NCI-H510A (cell line): ENCODE measurements at regions not wholly inside any gene's neighbourhood (a gene's known extent, or its start where the extent isn't known, plus 50 kb on each side); places are given as distances from the start of the nearest gene placed in this dataset.

Experiments
- DNase-seq: peaks from one replicate; lab custom pipeline; 2025; lab: John Stamatoyannopoulos, UW

DNA sequence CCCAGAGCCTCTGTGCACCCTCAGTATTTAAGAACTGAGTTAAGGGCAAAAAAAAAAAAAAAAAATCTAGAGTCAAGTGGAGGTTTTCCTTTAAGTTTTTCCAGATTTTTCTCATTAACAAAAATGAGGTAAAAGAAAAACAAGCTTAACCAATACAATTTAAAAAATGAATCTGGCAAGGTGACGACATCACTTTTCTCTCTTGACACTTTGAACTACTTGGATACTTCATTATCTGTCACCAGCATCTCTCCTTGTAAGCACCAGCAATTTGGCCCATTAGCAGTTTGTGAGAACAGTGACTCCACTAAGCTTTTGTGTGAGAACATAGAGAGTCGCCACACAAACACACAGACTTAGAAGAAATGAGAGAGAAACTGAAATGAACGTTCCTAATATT lies 345.7 kb upstream of the SLC30A5 start:
- DNase-seq: no peak

DNA sequence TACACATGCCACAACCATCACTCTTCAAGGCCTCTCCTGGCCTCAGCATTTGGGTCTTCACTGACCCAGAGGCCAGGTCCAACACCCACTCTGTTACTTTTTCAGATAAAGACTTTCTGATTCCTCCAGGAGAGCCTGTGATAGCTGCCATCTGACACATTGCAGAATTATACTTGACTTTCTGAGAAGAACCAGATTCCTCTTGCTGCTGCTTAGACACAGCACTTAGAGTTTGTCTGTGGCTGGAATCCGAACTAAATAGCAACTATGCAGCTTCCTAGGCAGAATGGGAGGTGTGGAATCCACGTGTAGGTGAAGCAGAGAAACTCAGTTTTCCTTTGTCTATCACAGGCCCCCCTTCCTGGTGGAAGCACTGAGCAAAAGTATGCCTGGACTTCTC lies 344.7 kb upstream of the SLC30A5 start:
- DNase-seq: no peak

DNA sequence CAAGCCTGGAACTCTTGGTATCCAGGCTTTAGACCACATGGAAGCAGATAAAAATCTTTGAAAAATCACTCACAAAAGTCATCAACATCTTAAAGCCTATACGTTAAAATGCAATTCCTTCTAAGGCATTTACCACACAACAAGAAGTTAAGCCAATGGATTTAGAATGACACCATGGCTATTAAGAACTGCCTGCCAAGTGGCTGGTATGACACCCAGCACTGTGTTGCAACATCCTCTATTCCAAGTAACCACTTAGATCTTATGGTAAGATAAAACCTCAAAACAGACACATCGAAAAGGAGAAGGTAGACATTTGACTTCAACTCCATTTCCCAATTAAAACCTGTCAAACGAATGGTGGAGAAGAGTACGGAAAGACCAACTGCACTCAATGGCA lies 344.2 kb upstream of the SLC30A5 start:
- DNase-seq: no peak

DNA sequence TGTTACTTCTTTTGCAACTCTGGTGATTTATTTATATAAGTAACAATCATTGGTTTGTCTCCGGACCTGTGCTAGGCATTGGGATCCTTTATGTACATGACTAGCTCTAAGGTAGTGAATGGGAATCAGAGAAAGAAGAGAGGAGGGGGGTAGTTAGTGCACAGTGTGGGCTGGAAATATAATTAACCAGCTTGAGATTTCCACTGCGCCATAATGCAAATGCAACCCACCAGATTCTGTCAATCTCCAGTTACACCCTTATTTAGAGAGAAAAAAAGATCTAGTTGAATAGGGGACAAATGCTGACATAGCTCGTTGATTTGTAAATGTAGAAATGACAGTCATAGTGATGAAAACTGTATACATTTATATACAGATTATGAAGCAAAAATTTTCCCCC lies 342.2 kb upstream of the SLC30A5 start:
- DNase-seq: no peak

DNA sequence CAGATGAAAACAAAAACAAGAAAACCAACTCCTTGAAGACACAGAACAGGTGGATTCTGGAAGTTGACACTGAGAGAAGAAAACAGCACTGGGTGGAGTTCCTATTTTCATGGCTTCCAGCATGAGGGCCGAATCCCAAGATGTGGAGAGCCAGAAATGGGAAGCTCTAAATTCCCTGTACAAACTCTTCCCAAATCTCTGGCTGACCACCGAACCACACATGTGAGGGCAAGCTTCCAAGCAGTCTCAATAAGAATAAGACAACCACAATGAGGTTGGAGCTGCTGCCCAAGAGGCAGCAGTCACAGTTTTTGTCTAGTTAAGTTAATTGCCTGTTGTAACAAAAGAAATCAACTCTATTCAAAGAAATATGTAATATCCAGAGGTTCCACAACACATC lies 339.3 kb upstream of the SLC30A5 start:
- no peak for DNase-seq

DNA sequence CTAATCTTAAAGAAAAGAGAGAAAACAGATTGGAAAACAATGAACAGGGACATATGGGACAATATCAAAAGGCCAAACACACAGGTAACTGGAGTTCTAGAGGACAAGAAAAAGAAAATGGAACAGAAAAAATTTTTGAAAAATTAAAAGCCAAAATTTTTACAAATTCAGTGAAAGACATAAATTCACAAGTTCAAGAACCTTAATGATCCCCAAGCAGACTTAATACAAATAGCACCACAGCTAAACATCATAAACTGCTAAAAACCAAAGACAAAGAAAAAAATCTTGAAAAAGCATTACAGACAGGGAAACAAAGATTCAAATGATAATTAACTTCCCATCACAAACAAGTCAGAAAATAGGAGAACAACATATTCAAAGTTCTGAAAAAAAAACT lies 338.5 kb upstream of the SLC30A5 start:
- DNase-seq: no peak

DNA sequence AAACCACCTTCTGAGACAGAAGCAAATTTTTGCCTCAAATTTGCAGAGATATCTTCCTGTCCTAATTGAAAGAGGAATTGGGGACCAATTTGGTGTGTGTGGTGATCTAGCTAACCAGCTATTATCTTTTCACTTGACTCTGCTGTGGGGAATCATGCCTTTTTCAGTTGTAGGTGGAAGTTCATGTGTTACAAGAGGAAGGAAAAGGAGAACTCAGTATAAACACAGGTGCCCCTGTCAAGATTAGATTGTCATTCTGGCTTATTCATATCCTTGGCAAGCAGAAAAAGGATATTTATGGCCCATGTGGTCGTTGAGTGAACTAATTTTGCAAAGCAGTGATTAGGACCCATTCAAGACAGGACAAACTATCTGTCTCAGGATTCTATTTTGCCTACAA lies 336.8 kb upstream of the SLC30A5 start:
- DNase-seq: no peak

DNA sequence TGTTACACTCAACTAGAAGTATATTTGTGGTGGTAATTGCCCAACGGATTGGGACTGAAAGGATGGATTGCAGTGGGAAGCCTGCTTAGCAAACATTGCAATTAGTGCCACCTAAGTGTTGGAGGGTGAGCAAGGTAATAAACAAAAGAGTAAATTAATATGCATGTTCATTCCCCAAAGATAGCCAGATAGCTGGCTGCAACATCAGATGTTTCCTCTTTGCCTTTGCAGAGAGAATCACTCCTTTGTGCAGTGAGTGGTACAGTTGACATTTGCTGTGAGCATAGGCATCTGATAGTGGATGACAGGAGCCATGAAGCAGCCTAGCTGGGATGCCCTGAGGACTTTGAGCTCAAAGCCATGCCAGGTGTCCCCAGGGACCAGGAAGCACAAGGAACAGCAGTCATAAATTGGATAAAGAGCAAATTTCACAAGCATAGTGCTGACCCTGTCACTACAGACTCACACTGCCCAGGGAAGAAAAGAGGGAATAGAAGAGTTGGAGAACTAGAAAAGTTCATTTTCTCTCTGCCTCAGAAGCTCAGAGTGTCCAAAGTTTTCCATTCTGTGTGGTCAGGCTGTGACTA lies 336.1 kb upstream of the SLC30A5 start:
- no peak for DNase-seq

DNA sequence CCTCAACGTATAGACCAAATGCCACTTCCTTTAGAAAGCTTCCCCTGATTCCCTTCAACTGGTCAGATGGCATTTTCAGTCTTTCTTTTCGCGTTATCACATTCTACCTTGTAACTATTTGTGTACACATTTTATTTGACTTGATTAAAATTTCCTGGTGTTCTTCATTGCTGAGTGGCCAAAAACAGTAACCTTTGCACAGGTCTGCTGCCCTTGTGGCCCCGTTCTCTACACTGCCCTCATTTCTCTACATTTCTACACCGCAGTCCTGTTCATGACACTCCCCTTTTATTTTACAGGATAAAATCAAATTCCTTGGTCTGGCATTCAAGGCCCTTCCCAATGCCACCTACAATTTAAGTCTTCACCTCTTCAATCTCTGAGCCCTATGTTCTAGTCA lies 334.2 kb upstream of the SLC30A5 start:
- no peak for DNase-seq

DNA sequence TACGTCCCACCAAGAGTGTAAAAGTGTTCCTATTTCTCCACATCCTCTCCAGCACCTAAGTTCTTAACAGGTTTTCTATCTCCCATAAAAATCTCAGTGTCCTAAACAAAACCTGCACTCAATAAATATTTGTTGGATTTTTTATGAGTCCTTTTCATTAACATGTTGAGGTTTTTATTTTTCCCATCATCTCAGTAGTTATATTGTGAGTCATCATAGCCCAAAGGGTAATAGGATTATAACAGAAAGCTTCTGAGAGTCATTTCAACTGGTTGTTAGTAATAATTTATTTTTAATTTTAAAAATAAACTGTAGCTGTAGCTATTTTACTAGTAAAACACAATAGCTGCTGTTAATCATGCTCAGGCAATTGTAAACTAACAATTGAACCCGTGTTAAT lies 331.6 kb upstream of the SLC30A5 start:
- DNase-seq: no peak

DNA sequence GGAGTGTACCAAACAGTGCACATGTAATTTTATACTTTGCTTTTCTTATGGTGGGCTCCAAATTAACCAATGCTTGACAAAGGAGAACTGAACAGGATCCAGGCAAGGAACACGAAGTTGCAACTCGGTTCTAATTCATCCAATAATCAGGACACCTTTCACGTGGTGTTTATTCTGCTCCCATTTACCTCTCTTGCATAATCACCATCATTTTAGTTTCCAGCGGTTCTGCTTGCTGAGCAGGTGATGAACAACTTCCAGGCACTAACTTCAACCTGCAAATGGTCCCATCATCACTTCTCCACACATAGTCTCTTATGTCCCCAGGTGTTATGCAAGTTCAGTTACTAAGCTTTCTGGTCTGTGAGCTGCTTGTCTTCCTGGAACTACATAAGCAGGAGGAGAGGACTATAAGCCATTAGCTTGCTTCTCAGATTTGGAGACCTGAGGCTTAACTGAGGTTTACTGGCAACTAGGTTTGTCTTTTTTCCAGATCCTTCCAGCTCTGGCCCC lies 326.8 kb upstream of the SLC30A5 start:
- DNase-seq: no peak

DNA sequence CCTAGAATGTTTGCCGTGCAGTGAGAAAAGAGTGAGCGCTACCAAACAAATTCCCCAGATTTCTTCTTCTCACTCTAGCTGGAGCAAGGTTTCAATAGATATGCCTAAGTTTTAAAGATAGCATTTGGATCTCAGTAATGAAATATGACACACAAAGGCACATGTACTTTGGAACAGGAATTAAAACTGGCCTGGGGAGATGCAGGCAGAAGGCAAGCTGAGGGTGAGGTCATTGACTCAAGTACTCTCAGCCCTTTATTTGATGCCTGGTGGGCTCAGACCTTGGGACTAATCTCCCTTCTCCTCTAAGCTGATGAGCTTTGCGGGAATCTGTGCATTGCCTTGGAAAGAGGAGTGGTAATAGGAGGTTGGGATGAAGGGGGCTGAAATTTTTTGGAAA lies 323.3 kb upstream of the SLC30A5 start:
- no peak for DNase-seq

DNA sequence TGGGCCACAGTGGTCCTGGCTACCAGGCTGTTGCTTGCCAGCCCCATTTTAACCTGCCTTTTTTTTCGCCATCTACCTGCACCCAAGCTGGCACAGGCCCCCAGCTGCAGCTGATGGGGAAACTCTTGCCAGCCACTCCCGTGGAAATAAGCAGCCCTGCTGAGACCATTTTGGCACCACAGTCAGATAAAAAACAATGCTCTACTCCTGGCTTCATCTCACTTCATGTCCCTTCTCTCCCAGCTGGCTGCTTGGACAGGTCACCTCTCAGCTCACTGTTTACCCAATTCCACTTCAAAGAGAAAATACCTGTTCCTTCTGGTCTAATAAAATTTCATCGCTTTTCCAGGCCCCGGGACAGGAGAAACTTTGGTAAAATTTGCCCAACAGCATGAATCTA lies 322.6 kb upstream of the SLC30A5 start:
- DNase-seq: no peak

DNA sequence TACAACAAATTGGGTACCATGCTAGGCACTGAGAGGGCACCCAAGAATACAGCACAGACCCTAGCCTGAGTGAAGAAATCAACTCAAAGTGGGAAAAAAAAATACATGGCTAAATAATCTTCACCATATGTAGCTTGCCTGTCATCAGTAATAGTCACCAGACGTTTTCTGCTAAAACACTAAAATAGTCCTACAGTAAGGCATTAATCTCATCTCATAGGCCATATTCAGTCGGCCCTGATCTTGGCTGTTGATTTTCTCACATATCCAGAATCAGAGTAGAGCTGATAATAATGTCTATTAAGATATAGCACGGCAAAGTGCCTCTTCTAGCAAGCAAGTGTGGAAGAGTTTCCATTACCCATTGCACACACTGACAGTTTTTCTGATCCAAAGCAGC lies 322.1 kb upstream of the SLC30A5 start:
- DNase-seq: no peak

DNA sequence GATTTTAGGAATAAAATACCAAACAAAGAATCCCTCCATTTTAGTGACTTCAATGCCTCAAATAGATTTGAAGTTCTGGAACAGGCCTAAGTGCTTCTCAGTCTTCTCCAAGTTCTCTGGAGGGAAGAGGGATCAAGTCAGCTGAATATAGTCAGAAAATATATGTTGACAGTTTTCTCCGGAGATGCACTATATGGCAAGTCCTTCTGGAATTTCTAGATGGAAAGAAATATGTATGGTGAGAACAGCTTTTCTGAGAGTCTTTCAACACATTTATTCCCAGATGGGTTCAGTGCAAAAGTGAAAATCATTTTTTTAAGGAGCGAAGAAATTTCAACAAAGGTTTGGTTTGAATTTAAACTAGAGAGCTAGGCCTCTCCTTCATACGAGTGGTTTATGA lies 317.4 kb upstream of the SLC30A5 start:
- DNase-seq: no peak

DNA sequence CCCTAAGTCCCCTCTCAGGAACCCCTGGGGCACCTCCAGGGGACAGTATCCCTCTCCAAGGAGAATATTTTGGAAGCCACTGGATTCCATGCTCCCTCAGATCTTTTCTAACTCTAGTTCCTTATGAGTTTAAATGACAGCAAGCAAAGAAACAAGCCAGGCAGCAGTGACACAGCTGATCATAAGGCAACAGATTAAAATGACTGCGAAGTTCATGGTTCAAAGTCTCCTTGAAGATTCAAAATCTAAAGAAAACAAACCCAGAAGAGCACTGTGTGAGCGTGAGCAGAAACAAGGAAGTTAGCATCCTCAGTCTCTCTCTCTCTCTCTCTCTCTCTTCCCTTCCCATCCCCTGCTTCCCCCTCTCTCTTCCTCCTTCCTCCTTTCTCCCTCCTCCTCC lies 316.7 kb upstream of the SLC30A5 start:
- DNase-seq: no peak

DNA sequence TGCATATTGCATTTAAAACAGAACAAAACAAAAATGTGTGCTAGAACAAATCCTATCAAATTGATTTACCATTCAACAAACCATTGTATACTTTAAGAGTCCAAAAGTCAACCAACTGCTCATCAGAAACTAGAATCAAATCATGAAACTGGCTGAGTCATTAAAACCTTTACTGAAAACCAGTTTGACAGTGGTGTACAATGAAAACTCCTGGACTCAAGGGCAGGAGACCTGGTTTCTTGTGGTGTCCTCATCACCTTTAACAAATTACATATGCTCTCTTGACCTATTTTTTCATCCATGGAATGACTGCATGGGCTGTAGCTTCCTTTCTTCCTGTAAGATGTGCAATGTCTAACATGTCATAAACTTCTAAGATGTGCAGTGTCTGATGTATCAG lies 315.3 kb upstream of the SLC30A5 start:
- no peak for DNase-seq

DNA sequence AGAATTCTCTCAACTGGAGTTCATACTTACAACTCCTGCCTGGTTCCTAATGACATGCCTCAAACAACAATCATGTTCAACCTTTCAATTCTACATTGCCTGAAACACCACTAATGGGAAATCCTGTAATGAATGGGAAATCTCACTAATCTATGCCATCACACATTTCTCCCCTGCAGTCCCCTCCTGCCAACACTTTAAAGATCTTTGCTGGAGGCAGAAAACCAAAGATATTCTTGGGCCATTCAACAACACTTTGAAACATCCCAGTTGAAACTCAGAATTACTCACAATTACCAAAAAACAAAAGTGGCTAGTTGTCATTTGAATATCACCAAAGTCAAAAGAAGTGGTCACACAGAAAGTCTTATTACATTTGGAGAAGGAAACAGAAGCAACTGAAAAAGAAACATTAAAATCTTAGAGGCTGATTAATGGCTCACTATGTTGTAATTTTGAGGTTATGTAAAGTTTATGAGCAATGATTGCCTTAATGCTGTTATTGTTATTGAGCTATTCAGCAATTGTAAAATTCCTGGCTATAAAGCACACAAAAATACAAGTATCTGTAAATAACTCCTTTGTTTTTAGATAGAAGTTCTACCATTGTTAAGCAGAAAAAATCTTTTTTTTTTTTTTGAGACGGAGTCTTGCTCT lies 313.4 kb upstream of the SLC30A5 start:
- DNase-seq: no peak

DNA sequence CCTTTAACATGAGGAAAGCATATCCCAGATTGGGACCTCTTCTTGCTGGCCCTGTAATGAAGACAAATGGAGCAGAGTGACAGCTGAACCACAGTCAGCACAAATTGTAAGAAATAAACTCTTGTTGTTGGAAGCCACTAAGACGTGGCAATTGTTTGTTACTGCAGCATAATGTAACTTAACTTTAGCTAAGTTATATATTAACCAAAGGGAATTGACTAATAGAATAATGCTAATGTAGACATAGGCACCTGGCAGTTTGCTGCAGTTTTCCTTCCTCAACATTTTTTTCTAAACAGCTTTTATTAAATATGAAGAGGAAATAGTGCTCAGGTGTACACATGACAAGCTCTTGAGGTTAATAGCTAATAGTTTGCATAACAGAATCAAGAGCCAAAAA lies 300.7 kb upstream of the SLC30A5 start:
- DNase-seq: no peak

DNA sequence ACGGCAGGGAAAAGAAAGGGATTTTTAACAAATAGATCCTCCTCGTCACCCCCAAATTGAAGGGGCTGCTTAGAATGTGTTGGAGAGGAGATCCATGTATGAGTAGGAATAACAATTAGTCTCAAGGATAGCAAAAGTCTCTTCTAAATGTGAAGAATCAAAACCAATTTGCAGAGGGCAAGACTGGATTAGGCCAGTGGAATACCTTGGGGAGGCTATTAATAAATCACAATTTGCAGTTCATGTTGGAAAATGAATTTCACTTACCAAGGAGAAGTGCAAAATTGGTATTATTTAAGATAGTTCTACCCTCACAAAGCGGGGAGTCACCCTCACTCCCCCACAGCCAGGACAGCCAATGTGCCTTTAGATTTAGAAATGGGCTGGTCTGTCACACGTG lies 299.8 kb upstream of the SLC30A5 start:
- no peak for DNase-seq

DNA sequence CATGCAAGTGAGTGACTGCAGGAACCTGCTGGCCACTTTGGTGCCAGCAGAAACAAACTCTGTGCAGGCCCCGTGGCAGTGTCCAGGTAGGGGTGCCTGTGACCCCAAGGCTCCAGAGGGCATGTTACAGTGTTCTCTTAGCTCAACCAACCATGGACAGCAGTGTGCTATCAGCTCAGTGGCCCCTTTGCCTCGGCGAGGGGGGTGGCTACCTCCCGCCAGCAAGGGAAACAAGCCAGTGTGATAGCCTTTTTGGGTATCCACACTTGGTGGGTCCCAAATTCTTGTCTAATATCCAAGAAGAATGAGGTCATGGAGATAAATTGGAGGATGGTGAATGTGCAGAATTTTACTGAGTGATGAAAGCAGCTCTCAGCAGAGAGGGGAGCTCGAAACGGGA lies 298.6 kb upstream of the SLC30A5 start:
- no peak for DNase-seq

DNA sequence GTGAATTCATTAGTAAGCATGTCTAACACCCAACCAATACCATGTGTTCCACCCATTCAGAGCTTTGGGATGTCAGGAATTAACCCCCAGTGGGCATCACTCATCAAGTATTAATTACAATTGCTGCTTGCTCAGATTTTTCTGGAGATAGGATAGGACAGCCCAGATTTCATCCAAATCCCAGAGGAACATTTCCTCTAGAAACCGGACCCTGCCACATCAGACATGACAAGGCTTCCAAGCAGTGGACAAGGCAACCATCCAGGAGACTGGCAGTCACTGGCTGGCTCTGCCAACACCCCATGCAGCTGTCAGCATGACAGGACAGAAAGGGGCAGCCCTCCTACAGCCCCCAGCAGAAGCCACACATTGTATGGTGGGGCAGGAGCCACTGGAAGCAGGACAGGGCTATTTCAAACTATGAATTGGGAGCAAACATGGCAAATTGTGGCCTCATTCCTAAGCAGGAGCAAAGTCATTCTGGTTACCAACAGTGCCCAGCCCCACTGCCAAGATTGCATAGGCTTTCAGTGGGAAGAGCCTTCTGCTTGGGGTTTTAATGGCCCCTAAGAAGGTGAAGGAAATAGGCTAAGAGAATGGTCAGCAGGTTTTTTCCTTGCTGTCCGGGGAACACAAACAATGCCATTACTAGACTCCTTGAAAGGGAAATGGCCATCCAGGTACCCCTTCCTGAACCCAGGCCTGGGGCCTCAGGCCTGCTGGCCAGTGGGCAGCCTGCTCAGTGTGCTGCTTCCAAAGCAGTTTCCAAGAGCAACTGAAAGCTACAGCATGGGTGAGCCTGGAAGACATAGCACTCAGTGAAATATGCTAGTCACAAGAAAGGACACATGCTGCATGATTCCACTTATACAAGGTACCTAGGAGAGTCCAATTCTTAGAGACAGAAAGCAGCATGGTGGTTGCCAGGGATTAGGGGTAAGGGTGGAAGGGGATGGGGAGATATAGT lies 294.7 kb upstream of the SLC30A5 start:
- DNase-seq: no peak

DNA sequence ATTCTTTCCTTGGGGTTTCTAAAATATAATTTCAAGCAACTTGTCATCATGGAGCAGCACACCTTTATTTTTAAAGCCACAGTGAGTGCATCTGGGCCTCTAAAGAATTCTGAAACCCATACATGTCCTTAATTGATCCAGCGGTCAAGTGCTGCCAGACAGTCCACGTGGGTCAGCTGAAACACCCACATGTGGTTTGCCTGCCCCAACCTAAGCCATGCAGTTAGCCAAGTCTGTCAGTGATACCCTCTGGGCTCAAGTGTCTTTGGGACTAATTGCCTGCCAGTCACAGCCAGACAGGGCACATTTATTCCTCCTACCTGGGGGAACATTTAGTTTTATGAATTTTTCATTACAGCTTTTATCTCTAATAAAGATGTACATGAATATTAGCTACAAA lies 291.4 kb upstream of the SLC30A5 start:
- DNase-seq: no peak
